Keratinocyte (primary cell): ENCODE measurements at regions not wholly inside any gene's neighbourhood (a gene's known extent, or its start where the extent isn't known, plus 50 kb on each side); places are given as distances from the start of the nearest gene placed in this dataset.

Source experiments
- DNase-seq: peaks from one replicate; pipeline ENCODE4 v3.0.0-alpha.2; 2011; ENCODE audit warnings: low read depth, missing footprints, low spot score
- FAIRE-seq: peaks from 2 replicates; lab custom pipeline; 2011; peaks lifted over from hg19 to GRCh38; lab: Jason Lieb, UNC
- H2AFZ ChIP-seq: 2 replicates; pipeline ENCODE4 v1.6.0; 2012; ENCODE audit warnings: low read length, control low read depth, inconsistent platforms; ENCODE audit not compliant: control insufficient read depth
- H3K27ac ChIP-seq: 2 replicates; pipeline ENCODE4 v1.5.1; 2011; ENCODE audit warnings: low read length; ENCODE audit not compliant: control insufficient read depth, insufficient read depth
- H3K27me3 ChIP-seq: 3 replicates; pipeline ENCODE4 v1.6.0; 2011; ENCODE audit warnings: low read length; ENCODE audit not compliant: control insufficient read depth, insufficient read depth; ENCODE audit errors: extremely low read depth
- H3K36me3 ChIP-seq, 2 experiments: 2 replicates in 1 of 2; 3 replicates in 1 of 2; pipeline ENCODE4 v1.5.1; 2011; ENCODE audit warnings: low read length in 2 of 2, mild to moderate bottlenecking in 1 of 2; ENCODE audit not compliant: control insufficient read depth in 2 of 2, insufficient read depth in 2 of 2; ENCODE audit errors: extremely low read depth in 1 of 2
- H3K4me1 ChIP-seq: 3 replicates; pipeline ENCODE4 v1.5.1; 2011; ENCODE audit warnings: low read length; ENCODE audit not compliant: control insufficient read depth, insufficient read depth; ENCODE audit errors: extremely low read depth
- H3K4me2 ChIP-seq: 3 replicates; pipeline ENCODE4 v1.6.0; 2011; ENCODE audit warnings: low read depth, low read length; ENCODE audit not compliant: control insufficient read depth, insufficient read depth; ENCODE audit errors: extremely low read depth
- H3K4me3 ChIP-seq, 3 experiments: fragments of 200-600 bp in 1 of 3; sonication (generic) in 1 of 3; 2 replicates in 2 of 3; 3 replicates in 1 of 3; pipeline ENCODE4 v1.5.1; 2011 to 2016; ENCODE audit warnings: low read length in 3 of 3, mild to moderate bottlenecking in 3 of 3, control low read depth in 2 of 3, inconsistent platforms in 1 of 3, low read depth in 1 of 3, mixed read lengths in 1 of 3, mixed run types in 1 of 3, moderate library complexity in 1 of 3; ENCODE audit not compliant: control insufficient read depth in 2 of 3, insufficient read depth in 2 of 3; ENCODE audit errors: extremely low read depth in 1 of 3
- H3K79me2 ChIP-seq: 2 replicates; pipeline ENCODE4 v1.6.0; 2012; ENCODE audit warnings: low read length; ENCODE audit not compliant: control insufficient read depth, insufficient read depth
- H3K9ac ChIP-seq: 3 replicates; pipeline ENCODE4 v1.6.0; 2011; ENCODE audit warnings: low read length; ENCODE audit not compliant: control insufficient read depth, insufficient read depth; ENCODE audit errors: extremely low read depth
- H3K9me1 ChIP-seq: 3 replicates; pipeline ENCODE4 v1.6.0; 2011; ENCODE audit warnings: low read length; ENCODE audit not compliant: control insufficient read depth, insufficient read depth; ENCODE audit errors: extremely low read depth
- H3K9me3 ChIP-seq: 2 replicates; pipeline ENCODE4 v1.5.1; 2012; ENCODE audit warnings: low read depth, low read length; ENCODE audit not compliant: control insufficient read depth
- H4K20me1 ChIP-seq: 3 replicates; pipeline ENCODE4 v1.6.0; 2011; ENCODE audit warnings: low read length; ENCODE audit not compliant: control insufficient read depth, insufficient read depth; ENCODE audit errors: extremely low read depth
- CTCF ChIP-seq, 3 experiments: IDR thresholded peaks in 1 of 3; conservative IDR thresholded peaks in 1 of 3; optimal IDR thresholded peaks in 1 of 3; 2 replicates in 2 of 3; 3 replicates in 1 of 3; pipeline versions ENCODE3 to v1.5.1; 2011; ENCODE audit warnings: low read length in 3 of 3, mild to moderate bottlenecking in 3 of 3, moderate library complexity in 2 of 3, control low read depth in 1 of 3, inconsistent platforms in 1 of 3; ENCODE audit not compliant: insufficient read depth in 2 of 3; ENCODE audit errors: extremely low read depth in 1 of 3
- EZH2 ChIP-seq: IDR thresholded peaks from one replicate; pipeline ENCODE4 v1.6.1; 2012; ENCODE audit warnings: inconsistent platforms, mild to moderate bottlenecking, low read length, moderate library complexity
- dilution Hi-C: fragments of 300-500 bp; cut with MboI; formaldehyde crosslinking; loops from one replicate; pipeline ENCODE4 v1.7.0; 2020; ENCODE audit warnings: low sequenced_read_pairs; ENCODE audit not compliant: extremely low pct_ligation_motif_present

- Histone ChIP-seq H2AFZ (no peak overlapping the region), H3K4me3 (no peak overlapping the region), H3K9me1 (no peaks in the 10 kb centered on the region), H3K36me3 (no peaks in the 10 kb centered on the region), H3K79me2 (no peaks in the 10 kb centered on the region), H3K27ac (no peak overlapping the region), H4K20me1 (no peaks in the 10 kb centered on the region), H3K4me2 (no peak overlapping the region), H3K27me3 (no peaks in the 10 kb centered on the region), H3K9me3 (no peaks in the 10 kb centered on the region), H3K4me1 (no peaks in the 10 kb centered on the region), H3K9ac (no peak overlapping the region)
- dilution Hi-C loops: no loop called here
- DNase-seq: no peak
- FAIRE-seq: no peak
- no peak for TF ChIP-seq EZH2
Observed at GRCh38 chr15:36291501-36291900, 287.9 kb upstream of the CDIN1 start.

GRCh38 chr15:36294359-36294758 is 285.1 kb upstream of the CDIN1 start:
- H3K9me3 ChIP-seq: no peaks in the 10 kb centered on the region
- dilution Hi-C loops: no loop called here
- DNase-seq (no peak), FAIRE-seq (no peak)
- no peak overlapping the region for H3K27ac ChIP-seq
- TF ChIP-seq CTCF (optimal IDR thresholded peaks at IDR 0.05 in 1 of 3, IDR thresholded peaks at IDR 0.05 in 1 of 3, conservative IDR thresholded peaks at IDR 0.05 in 1 of 3; ENCODE audit: extremely low read depth in 1 of 3, insufficient read depth in 2 of 3, low read length in 3 of 3): no peak
- no peak for TF ChIP-seq EZH2
- no peaks in the 10 kb centered on the region for H3K79me2 ChIP-seq
- H4K20me1 ChIP-seq: no peaks in the 10 kb centered on the region
- H3K36me3 ChIP-seq: no peaks in the 10 kb centered on the region
- H2AFZ ChIP-seq: no peak overlapping the region
- no peaks in the 10 kb centered on the region for H3K27me3 ChIP-seq
- H3K4me2 ChIP-seq: no peak overlapping the region
- H3K4me3 ChIP-seq: no peak overlapping the region
- no peaks in the 10 kb centered on the region for H3K4me1 ChIP-seq
- no peak overlapping the region for H3K9ac ChIP-seq
- H3K9me1 ChIP-seq: no peaks in the 10 kb centered on the region

GRCh38 chr15:36301947-36302346 is 277.5 kb upstream of the CDIN1 start:
- Histone ChIP-seq H3K4me3 (no peak overlapping the region), H3K36me3 (no peaks in the 10 kb centered on the region), H4K20me1 (no peaks in the 10 kb centered on the region), H3K27ac (no peak overlapping the region), H2AFZ (no peak overlapping the region), H3K9me3 (no peaks in the 10 kb centered on the region), H3K4me1 (no peaks in the 10 kb centered on the region), H3K9ac (no peak overlapping the region), H3K4me2 (no peak overlapping the region), H3K9me1 (no peaks in the 10 kb centered on the region), H3K79me2 (no peaks in the 10 kb centered on the region), H3K27me3 (no peaks in the 10 kb centered on the region)
- DNase-seq (no peak), FAIRE-seq (no peak)
- TF ChIP-seq CTCF (optimal IDR thresholded peaks at IDR 0.05 in 1 of 3, IDR thresholded peaks at IDR 0.05 in 1 of 3, conservative IDR thresholded peaks at IDR 0.05 in 1 of 3; ENCODE audit: extremely low read depth in 1 of 3, insufficient read depth in 2 of 3, low read length in 3 of 3): no peak
- TF ChIP-seq EZH2: no peak
- dilution Hi-C loops: no loop called here
